Astrocyte (in vitro differentiated cells and primary cell): ENCODE measurements at regions not wholly inside any gene's neighbourhood (a gene's known extent, or its start where the extent isn't known, plus 50 kb on each side); places are given as distances from the start of the nearest gene placed in this dataset.

Source experiments
- EZH2 ChIP-seq: IDR thresholded peaks from 2 replicates; pipeline ENCODE4 v1.6.1; 2012; ENCODE audit warnings: mild to moderate bottlenecking, low read length, inconsistent platforms; ENCODE audit not compliant: insufficient read depth
- TF ChIP-seq, protein P1 (sequence below): IDR thresholded peaks from 2 replicates; pipeline ENCODE4 v1.5.1; 2011; ENCODE audit warnings: low read depth, mild to moderate bottlenecking, inconsistent platforms, low read length, moderate library complexity; ENCODE audit not compliant: insufficient read depth

GRCh38 chr10:117778241-117778640 lies 235.7 kb downstream of the EMX2 start:
- TF ChIP-seq, protein P1, sequence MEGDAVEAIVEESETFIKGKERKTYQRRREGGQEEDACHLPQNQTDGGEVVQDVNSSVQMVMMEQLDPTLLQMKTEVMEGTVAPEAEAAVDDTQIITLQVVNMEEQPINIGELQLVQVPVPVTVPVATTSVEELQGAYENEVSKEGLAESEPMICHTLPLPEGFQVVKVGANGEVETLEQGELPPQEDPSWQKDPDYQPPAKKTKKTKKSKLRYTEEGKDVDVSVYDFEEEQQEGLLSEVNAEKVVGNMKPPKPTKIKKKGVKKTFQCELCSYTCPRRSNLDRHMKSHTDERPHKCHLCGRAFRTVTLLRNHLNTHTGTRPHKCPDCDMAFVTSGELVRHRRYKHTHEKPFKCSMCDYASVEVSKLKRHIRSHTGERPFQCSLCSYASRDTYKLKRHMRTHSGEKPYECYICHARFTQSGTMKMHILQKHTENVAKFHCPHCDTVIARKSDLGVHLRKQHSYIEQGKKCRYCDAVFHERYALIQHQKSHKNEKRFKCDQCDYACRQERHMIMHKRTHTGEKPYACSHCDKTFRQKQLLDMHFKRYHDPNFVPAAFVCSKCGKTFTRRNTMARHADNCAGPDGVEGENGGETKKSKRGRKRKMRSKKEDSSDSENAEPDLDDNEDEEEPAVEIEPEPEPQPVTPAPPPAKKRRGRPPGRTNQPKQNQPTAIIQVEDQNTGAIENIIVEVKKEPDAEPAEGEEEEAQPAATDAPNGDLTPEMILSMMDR = no peak
- TF ChIP-seq EZH2 = no peak
